ENCODE measurements at regions not wholly inside any gene's neighbourhood (a gene's known extent, or its start where the extent isn't known, plus 50 kb on each side); places are given as distances from the start of the nearest gene placed in this dataset.

DNA sequence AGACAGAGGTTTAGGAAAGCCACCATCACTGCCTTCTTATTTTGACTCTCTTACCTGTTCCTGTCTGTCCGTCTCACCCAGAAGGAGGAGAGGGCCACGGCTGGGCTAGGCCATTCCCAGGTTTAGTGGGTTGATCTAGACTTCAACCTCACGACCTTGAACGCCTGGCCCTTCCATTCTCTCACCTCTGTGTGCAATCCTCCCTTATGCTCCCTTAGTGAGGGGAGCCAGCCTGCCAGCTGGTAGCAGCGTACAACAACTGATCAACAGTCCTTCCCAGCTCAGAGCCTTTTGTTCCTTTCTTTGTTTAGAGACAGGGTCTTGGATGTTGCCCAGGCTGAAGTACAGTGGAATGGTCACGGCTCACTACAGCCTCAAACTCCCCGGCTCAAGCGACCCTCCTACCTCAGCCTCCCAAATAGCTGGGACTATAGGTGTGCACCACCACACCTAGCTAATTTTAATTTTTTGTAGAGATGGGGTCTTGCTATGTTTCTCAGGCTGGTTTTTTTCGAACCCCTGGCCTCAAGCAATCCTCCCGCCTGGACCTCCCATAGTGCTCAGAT is 123.9 kb downstream of the ZNF664 start:
- DNase-seq: no peak

DNA sequence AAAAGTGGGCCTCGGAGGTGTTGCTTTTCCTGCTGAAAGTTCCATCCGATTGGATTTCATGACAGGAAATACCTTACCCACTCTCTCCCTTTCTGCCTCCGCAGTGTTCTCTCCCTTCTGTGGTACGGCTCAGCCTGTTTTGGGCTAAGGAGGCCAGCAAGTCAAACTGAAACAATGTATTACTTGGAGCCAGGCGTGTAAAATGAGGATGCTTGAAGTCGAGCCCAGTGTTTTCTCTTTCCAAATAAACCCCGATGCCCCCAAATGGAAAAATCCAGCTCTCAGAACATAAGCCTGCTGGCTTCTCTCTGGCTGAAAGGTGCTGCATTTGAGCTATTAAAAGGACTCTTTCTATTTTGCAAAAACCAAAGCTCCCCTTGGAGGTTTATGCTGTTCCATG is 124.7 kb downstream of the ZNF664 start:
- DNase-seq: no peak

DNA sequence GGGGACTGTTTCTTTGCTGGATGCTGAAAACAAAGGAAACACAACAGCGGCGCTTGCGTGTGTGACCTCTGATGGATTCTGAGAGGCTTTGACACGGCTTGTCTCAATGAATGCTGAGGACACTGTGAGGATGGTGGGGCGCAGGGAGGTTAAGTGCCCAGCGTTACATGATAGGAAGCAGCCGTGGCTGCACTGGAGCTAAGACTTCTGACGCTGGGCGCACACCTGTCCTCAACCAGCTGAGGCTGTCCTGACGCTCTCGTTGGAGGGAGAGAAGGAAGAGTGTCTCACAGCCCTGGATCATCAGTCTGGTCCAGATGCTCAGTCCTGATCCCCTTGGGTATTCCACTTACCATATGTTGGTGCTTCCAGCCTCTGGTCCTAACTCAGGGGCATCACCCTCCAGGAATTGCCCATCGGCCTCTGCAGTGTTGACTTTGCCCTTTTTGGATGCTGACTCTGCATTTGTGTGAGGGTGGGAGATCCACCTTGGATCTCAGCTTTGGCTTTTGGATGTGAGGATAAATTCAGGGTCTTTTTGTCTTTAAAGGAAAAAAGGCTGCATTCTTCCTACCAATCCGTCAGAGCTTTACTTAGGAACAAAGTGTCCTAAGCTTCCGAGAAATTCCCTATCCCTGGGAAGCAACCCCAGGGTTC is 125.2 kb downstream of the ZNF664 start:
- DNase-seq: no peak

DNA sequence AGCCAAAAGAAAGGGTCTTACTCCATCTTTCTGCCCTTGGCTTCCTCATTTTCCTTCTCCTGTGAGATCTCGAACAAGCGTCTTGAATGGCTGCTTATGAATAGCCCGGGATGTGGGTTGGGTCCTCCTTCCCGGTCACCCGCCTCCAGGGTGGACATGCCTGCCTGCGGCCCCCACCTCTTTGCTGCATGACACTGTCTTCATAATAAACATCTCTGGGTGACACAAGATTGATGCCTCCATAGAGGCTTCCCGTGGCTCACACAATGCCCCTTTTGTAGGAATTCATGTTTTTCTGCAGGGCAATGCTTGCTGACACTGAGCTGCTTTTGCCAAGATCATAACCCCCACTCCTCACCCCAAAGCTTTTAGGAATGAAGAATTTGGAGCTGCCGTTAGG is 125.9 kb downstream of the ZNF664 start:
- DNase-seq: no peak

DNA sequence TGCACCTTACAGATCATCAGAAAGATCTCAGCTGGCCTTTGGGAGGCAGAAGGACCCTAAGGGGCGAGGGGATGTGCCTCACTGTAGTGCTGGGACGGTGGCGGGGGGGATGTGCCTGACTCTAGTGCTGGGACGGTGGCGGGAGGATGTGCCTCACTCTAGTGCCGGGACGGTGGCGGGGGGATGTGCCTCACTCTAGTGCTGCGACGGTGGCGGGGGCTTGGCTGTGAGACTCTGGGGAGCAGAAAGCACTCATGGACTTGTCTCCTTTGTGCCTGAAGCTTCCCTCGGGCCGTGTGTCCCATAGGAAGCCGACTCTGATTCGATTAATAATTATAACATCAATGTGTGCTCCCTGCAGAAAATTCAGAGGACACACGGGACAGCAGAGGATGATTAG is 126.6 kb downstream of the ZNF664 start:
- no peak for DNase-seq

DNA sequence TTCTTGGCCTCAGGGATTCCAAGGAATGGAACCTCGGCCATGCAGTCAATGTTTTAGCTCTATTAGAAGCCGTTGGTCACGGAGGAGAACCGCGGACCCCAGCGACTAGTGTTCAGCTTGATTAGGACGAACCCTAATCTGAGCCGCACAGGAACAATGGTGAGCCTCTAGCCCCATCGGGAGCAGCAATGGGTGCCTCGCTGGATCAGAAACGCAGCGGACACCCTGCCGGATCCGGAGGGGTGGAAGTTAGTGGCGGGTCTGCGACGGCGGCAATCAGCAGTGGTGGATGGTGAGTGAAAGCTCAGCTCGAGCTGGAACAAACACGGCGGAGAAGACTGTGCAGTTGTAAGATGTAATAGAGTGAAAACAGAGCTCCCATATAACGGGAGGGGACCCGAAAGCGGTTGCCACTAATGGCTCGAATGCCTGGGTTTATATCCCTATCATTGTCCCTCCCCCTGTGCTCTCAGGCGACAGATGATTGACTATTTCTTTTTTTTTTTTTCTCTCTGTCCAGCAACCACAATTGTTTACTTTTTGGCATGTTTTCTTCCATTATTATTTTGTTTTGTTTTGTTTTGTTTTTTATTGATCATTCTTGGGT is 127.7 kb downstream of the ZNF664 start:
- no peak for DNase-seq

DNA sequence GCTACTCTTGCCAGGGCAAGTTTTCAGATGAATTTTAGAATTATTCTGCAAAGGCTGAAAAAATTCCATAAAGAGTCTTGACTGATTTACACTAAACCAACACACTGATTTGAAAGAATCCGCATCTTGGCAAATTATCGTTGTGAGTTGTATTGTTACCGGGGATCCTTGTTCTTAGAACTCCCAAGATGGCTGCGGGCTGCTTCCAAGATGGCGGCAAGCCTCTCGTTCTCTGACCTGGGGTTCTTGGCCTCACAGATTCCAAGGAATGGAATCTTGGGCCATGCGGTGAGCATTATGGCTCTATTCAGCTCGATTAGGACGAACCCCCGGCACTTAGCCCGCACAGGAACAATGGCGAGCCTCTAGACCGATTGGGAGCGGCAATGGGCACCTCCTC is 132.5 kb downstream of the ZNF664 start:
- no peak for DNase-seq

DNA sequence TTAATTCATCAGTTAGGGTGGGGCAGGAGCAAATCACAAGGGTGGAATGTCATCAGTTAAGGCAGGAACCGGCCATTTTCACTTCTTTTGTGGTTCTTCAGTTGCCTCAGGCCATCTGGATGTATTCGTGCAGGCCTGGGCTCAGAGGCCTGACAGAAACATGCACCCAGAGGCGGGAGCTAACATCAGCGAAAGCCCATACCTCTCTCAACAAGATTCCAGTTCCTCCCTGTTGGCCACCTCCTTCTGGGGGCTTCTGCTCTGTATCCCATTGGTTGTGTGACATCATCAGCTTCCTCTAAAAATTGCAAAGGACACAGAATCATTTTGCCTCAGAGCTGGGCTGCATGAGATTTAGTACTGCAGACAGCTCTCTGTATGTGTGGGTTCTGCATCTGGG is 134.3 kb downstream of the ZNF664 start:
- no peak for DNase-seq

DNA sequence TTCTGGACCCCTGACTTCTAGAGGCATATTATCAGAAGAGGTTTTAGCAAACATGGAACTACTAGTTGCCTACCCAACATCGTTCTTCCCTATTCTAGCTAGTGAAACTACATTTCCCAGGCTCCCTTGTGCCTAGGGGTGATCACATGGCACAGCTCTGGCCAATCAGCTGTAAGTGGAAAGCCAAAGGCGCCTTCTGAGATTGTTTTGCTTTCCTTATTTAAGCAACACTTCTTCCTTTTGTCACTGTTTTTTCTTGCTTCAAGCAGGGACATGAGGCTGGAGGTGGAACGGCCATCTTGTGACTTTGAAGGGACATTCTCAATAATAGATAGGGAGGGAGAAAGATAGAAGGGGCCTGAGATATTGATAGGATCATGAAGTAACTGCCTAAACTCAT is 136.7 kb downstream of the ZNF664 start:
- DNase-seq: no peak

DNA sequence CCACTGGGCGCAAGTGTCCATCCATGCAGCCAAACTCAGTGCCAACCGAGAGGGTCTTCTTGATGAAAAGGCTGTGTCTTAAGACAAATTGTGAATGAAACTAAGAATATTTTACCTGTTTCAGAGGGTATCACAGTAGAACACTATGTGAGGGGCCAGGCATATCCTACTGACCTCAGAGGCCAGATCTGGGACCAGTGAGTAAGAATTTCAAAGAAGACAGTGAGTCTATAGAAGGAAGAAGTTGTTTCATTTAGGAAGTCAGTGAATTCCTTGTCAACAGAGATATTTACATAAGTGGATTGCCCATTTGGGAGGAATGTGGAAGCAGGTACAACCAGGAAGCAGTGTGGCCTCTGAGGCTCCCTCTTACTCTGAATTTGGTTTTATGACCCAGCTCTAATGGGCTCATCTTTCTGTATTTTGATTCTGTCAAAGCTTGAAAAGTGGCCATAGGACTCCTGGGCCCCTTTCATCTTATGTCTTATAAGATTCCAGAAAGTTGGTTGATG is 137.4 kb downstream of the ZNF664 start:
- DNase-seq: no peak

DNA sequence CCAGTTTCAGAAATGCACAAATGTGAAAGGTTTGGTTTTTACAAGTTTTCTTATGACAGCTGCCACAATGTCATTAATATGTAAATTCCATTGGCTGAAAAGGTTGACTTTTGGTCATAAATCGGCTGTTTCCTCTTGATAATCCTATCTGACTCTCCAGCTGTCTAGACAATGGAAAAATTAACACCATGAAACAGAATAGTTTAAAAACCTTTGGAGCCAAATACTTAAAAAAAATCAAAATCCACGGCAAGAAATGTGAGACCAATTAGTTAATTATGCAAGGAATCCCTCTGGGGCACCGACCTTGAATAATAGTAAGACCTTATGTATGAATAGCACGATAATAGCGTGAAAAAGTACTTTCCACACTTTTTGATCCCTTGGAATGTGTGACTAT is 138.0 kb downstream of the ZNF664 start:
- no peak for DNase-seq

DNA sequence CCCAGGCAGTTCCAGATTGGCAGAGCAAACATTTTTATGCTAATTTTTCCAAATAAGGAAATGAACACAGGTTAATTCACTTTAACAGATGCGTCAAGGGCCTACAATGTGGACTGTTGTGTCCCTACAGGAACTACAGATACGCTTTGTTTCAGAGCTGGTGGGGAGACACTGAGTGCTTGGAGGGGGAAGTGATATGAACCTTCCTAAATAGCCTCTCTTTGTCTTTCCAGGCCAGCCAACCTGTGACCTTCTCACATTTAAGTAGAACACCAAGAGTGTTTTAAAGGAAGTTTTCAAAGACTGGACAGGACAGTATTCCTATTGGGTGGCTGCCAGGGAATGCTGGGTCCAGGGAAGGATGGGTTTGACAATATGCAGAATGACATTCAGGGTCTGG is 141.3 kb downstream of the ZNF664 start:
- DNase-seq: no peak

DNA sequence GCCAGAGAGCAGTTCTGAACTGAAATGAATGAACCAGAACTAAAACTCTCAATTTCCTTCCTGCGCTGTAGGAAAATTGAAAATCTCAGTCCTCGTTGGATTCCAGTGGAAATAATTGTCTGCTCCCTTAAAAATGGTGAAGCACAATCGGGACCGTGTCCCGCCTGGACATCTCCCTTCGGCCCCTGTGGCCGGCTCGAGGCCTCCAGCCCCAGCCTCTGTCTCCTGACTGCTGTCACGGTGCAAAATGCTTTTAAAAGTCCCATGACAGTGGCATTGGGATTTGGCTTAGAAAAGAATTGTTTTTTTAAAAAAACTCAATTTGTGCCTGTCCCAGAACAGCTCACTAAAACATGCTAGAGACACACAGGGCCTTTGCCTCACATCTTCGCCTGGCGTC is 142.5 kb downstream of the ZNF664 start:
- no peak for DNase-seq

DNA sequence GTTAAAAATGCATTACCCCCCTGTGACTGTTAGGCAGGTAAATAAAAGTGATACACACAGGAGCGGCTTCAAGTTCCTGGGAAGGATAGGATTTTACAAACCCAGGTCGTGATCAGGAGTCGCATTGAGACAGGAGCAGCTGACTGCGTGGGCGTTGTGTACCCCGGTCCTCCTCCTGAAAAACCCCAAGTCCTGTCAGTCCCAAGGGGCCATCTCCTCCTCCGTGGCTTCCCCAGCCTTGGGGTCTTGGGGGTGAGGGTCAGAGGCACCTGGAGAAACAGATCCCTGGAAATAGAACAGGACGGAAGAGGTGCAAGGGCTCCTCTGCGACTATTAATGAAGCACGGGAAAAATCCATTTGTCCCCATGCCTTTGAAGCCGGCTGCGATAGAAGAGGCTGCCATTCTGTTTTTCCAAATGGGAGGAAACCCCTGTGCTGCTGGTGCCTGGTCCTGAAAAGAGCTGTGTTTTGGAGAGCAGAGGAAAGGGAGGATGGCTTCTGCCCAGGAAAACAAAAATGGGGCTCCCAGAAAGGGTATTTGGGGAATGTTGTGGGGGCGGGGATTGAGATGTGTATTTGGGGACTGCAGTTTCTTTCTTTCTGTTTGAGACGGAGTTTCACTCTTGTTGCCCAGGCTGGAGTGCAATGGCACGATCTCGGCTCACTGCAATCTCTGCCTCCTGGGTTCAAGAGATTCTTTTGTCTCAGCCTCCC is 143.1 kb downstream of the ZNF664 start:
- DNase-seq: no peak

DNA sequence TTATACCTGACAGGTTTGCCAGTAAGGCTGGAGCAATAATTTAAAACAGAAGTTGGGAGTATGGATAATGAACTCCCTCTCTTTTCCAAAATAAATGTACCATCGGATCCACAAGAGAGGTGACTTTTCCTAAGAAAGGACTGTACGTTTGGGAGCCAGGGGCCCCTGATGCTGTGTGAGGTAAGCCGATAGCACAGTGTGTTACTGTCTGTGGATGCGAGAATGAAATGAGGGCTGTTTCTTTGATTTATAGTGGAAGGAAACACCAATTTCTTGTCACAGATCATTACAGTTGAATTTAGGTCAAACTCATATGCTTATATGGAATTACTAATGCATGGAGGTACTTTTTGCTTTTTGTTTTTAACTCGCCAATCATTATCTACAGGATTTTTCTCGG is 147.7 kb downstream of the ZNF664 start:
- no peak for DNase-seq

DNA sequence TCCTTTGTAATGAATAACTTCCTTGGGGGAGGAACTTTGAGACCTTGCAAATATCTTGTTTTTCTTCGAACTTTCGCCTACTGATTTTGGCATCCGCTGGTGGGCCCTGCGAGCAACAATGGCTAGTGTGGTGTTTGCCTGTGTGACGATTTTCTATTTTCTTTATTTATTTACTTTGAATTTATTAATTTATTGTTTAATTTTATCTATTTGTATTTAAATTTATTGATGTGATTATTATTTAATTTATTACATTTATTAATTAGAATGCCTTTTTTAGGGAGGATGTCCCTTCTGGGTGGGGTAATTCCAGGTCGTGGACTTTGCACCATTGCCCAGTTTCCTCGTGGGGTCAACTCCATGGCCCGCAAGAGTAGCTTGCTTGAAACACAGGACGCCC is 149.7 kb downstream of the ZNF664 start:
- DNase-seq: no peak

DNA sequence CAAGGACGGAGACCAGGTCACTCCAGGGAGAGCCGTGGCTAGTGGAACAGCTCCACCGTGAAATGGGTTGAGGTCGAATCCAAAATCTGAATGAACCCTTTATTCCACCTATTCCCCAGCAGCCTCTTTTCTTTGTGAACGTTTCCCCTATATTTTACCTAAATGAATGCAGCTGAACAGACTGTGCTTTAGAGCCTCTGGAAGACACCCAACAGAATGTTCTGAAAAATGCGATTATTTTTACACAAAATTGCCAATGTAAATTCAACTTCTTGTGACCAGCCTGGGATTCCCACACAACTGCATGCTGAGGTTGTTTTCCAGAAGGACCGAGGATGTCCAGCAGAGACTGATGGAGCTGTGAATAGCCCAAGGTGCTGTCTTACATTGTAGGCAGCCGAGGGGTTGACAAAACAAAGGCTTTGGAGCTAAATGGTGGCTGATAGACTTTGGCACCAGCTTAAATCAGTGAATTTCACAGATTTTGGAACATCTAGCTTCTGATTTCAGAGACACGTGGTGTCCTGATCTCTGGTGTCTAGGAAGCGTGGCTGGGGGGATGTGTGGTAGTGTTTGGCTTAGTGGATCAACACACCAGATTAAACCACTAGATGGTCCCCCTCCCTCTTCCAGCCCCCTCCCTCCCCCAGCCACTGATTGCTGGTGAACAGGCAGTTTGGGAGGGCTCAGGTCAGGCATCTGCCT is 150.4 kb downstream of the ZNF664 start:
- DNase-seq: no peak

DNA sequence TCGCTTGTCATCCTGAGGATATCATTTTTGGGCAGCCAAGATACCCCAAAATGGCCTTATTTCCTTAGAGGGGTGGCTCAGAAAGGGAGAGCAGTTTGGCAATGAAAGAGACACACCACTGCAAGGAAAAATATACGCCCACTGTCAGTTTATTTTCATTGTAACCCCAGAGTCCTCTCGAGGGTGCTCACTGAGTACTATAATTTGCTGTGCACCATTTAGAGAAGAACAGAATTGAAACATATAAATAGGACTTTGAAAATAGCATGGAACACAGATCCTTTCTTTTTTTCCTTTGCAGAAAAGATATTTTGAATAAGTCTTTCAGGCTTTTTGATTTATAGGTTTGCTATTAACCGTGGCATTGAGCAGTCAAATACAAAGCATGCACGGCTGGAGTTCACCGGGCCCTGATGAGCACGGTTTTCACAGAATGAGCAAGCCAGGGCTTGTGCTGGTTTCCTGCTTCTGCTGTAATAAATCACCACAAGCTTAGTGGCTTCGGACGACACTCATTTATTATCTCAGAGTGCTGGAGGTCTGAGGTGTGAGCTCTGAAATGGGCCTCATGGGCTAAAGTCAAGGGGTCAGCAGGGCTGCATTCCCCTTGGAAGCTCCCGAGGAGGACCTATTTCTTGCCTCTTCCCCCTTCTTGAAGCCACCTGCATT is 152.3 kb downstream of the ZNF664 start:
- no peak for DNase-seq

DNA sequence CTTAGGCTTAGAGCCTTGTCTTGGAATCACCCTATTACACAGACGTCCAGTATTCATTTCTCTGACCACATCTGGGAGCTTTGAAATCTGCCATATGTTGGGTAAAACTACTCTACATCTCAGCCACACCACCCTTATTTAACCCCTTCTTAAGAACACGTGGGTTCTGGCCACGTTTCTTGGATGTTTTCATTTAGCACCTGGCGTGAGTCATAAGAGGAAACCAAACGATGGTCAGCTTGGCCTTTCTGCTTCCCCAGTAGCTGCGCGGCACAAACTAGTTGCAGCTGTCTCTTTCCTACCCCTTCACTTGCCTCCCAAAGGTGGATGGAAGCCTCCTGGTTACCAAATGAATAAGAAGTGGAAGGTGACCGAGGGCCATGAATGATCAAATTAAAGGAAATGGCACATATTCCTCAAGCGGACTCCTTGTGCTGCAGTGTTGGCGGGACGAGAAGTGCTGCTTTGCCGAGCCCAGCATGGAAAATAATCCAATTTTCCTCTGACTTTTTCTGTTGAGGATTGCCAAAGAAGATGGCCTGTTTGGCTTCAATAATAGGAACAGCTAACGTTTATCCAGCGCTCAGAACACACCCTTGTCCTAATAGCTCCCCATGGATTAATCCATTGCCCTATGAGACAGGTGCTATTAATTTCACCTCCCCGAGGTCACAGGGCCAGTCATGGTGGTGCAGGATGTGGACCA is 154.1 kb downstream of the ZNF664 start:
- no peak for DNase-seq

DNA sequence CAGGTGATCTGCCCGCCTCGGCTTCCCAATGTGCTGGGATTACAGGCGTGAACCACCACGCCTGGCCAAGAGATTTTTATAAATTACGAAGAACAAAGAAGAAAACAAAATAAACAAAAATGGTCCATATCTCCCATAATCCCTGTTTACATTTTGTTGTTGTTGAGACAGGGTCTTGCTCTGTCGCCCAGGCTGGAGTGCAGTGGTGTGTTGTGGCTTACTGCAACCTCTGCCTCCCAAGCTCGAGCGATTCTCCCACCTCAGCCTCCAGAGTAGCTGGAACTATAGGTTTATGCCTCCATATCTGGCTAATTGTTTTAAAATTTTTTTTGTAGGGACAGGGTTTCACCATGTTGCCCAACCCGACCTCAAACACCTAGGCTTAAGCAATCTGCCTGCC is 156.1 kb downstream of the ZNF664 start:
- no peak for DNase-seq

DNA sequence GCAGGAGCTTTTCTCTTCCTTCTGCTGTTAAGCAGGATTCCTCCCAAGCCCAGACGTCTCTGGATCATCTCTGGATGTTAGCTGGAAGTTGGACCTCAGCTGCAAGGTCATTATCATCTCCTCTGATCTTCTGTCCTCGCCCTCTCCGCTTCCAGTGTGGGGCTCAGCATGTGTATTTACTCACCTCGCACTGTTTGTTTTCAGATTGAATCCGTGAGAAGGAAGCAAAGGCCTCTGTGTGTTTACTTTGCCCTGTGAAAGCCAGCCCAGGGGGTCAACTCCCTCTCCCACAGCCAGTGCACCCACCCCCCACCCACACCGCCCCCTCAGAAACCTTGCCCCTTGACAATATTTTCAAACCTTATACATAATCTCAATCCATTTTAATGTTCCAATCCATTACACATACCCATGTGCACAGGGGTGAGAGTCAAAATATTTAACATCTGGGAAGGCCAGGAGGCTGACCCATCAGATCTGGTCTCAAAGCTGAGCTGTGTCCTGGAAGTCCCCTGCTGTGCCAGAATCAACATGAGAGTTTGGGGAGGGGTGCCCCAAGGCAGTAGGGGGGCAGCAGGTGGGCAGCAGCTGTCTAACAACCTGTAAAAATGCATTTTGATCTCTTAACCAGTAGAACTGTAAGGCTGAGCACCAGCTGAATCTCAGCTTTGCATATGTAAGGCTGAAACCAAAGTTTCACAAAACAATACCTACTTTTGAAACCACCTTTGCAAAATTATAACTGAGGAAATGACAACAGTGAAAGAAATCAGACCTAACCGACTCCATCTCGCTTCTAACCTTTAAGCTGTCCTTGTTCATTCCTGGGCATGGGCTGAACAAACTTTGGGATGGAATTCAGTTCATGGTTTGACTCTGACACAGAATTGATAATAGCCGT is 157.9 kb downstream of the ZNF664 start:
- no peak for DNase-seq

All from NCI-H2029 treated with DMSO at 0.1 percent for 48 hours (cell line).